NCI-H1092 (cell line): ENCODE measurements at regions not wholly inside any gene's neighbourhood (a gene's known extent, or its start where the extent isn't known, plus 50 kb on each side); places are given as distances from the start of the nearest gene placed in this dataset.
"Not testable (repeated sequence)": the region's sequence is repeated elsewhere in the genome, so short reads cannot be mapped to it uniquely, and the experiment has no call there.

Source experiments
- DNase-seq: peaks from one replicate; lab custom pipeline; 2025; lab: John Stamatoyannopoulos, UW

- DNase-seq = no peak
Measured at GRCh38 chr7:155229548-155230168, 68.0 kb upstream of the INSIG1 start.

GRCh38 chr7:155230169-155230593, 67.5 kb upstream of the INSIG1 start:
- DNase-seq = no peak

- no peak for DNase-seq
Measured at GRCh38 chr7:155231241-155231800, 66.4 kb upstream of the INSIG1 start.

GRCh38 chr7:155231941-155232340, 65.7 kb upstream of the INSIG1 start:
- DNase-seq = no peak

GRCh38 chr7:155232911-155233310, 64.8 kb upstream of the INSIG1 start:
- DNase-seq = no peak

- no peak for DNase-seq
Measured at GRCh38 chr7:155233311-155234157, 64.1 kb upstream of the INSIG1 start.

GRCh38 chr7:155234158-155234492, 63.6 kb upstream of the INSIG1 start:
- DNase-seq = no peak

GRCh38 chr7:155234950-155235789, 62.5 kb upstream of the INSIG1 start:
- DNase-seq = no peak

- DNase-seq = no peak
Measured at GRCh38 chr7:155236386-155236785, 61.3 kb upstream of the INSIG1 start.

- no peak for DNase-seq
Measured at GRCh38 chr7:155237297-155237696, 60.4 kb upstream of the INSIG1 start.

- DNase-seq = no peak
Measured at GRCh38 chr7:155237730-155238129, 59.9 kb upstream of the INSIG1 start.

GRCh38 chr7:155239431-155240087, 58.1 kb upstream of the INSIG1 start:
- not testable (repeated sequence) for DNase-seq

GRCh38 chr7:155244675-155245074, 53.0 kb upstream of the INSIG1 start:
- DNase-seq = no peak

- no peak for DNase-seq
Measured at GRCh38 chr7:155247479-155248365, 50.0 kb upstream of the INSIG1 start.
